ENCODE measurements at regions not wholly inside any gene's neighbourhood (a gene's known extent, or its start where the extent isn't known, plus 50 kb on each side); places are given as distances from the start of the nearest gene placed in this dataset.
"Not testable (repeated sequence)": the region's sequence is repeated elsewhere in the genome, so short reads cannot be mapped to it uniquely, and the experiment has no call there.

- no peaks in the 10 kb centered on the region for H3K9me3 ChIP-seq (ENCODE audit: control insufficient read depth, insufficient read depth, low read depth, low read length)
- no peak overlapping the region for H3K4me3 ChIP-seq (ENCODE audit: low read depth in 2 of 2, low read length in 2 of 2)
- no TSS peak for BruUV-seq (replicated peaks)
- in situ Hi-C loops (cut with HindIII; ENCODE audit: low pct_unique_long_range_greater_than_20kb, low sequenced_read_pairs) (no loop called here), intact Hi-C loops (cut with micrococcal nuclease; ENCODE audit: unreplicated experiment) (no loop called here)
- H3K27ac ChIP-seq (ENCODE audit: low read length): no peak overlapping the region
- no peaks in the 10 kb centered on the region for H3K36me3 ChIP-seq (ENCODE audit: control insufficient read depth, insufficient read depth, low read length)
- no peaks in the 10 kb centered on the region for H3K4me1 ChIP-seq (ENCODE audit: control insufficient read depth, insufficient read depth, low read length)
- no peak for TF ChIP-seq POLR2AphosphoS5 (IDR thresholded peaks at IDR 0.05; ENCODE audit: low read depth, low read length)
- no peak for TF ChIP-seq TCF7L2 (IDR thresholded peaks at IDR 0.05; ENCODE audit: low read depth, low read length)
- TF ChIP-seq SIN3A (IDR thresholded peaks at IDR 0.05; ENCODE audit: borderline replicate concordance, insufficient read depth, low read depth, low read length): no peak
- TF ChIP-seq REST (IDR thresholded peaks at IDR 0.05; ENCODE audit: insufficient read depth in 1 of 2, low read depth in 2 of 2, low read length in 1 of 2): no peak
- no peak for TF ChIP-seq CTCF (IDR thresholded peaks at IDR 0.05)
- CTCF ChIA-PET: no interaction called here
- H3K27me3 ChIP-seq (ENCODE audit: control insufficient read depth, insufficient read depth, low read length): no peaks in the 10 kb centered on the region
- no peak for ATAC-seq
- POLR2A ChIA-PET: no interaction called here
- DNase-seq (ENCODE audit: low read depth, low spot score): no peak
These were observed 552.5 kb upstream of the ADAMTS5 start for GRCh38 chr21:27519361-27519760.

GRCh38 chr21:27517177-27517576 is 550.3 kb upstream of the ADAMTS5 start:
- H3K9me3 ChIP-seq (ENCODE audit: control insufficient read depth, insufficient read depth, low read depth, low read length); H3K4me1 ChIP-seq (ENCODE audit: control insufficient read depth, insufficient read depth, low read length); intact Hi-C loops (cut with micrococcal nuclease; ENCODE audit: unreplicated experiment); H3K4me3 ChIP-seq (ENCODE audit: low read depth in 2 of 2, low read length in 2 of 2); H3K27ac ChIP-seq (ENCODE audit: low read length); DNase-seq (ENCODE audit: low read depth, low spot score); in situ Hi-C loops (cut with HindIII; ENCODE audit: low pct_unique_long_range_greater_than_20kb, low sequenced_read_pairs); POLR2A ChIA-PET; BruUV-seq (replicated peaks); H3K27me3 ChIP-seq (ENCODE audit: control insufficient read depth, insufficient read depth, low read length); ATAC-seq; CTCF ChIA-PET; H3K36me3 ChIP-seq (ENCODE audit: control insufficient read depth, insufficient read depth, low read length): not testable (repeated sequence)

GRCh38 chr21:27515676-27516075 is 548.8 kb upstream of the ADAMTS5 start:
- in situ Hi-C loops (cut with HindIII; ENCODE audit: low pct_unique_long_range_greater_than_20kb, low sequenced_read_pairs) (no loop called here), intact Hi-C loops (cut with micrococcal nuclease; ENCODE audit: unreplicated experiment) (no loop called here)
- no peak for ATAC-seq
- Histone ChIP-seq H3K9me3 (ENCODE audit: control insufficient read depth, insufficient read depth, low read depth, low read length) (no peaks in the 10 kb centered on the region), H3K27ac (ENCODE audit: low read length) (no peak overlapping the region), H3K27me3 (ENCODE audit: control insufficient read depth, insufficient read depth, low read length) (no peaks in the 10 kb centered on the region), H3K4me1 (ENCODE audit: control insufficient read depth, insufficient read depth, low read length) (no peaks in the 10 kb centered on the region), H3K36me3 (ENCODE audit: control insufficient read depth, insufficient read depth, low read length) (no peaks in the 10 kb centered on the region), H3K4me3 (ENCODE audit: low read depth in 2 of 2, low read length in 2 of 2) (no peak overlapping the region)
- no TSS peak for BruUV-seq (replicated peaks)
- POLR2A ChIA-PET: no interaction called here
- TF ChIP-seq TCF7L2 (IDR thresholded peaks at IDR 0.05; ENCODE audit: low read depth, low read length): no peak
- TF ChIP-seq REST (IDR thresholded peaks at IDR 0.05; ENCODE audit: insufficient read depth in 1 of 2, low read depth in 2 of 2, low read length in 1 of 2): no peak
- no peak for TF ChIP-seq POLR2AphosphoS5 (IDR thresholded peaks at IDR 0.05; ENCODE audit: low read depth, low read length)
- no peak for TF ChIP-seq SIN3A (IDR thresholded peaks at IDR 0.05; ENCODE audit: borderline replicate concordance, insufficient read depth, low read depth, low read length)
- no peak for TF ChIP-seq CTCF (IDR thresholded peaks at IDR 0.05)
- no peak for DNase-seq (ENCODE audit: low read depth, low spot score)
- CTCF ChIA-PET: no interaction called here
